GM10248 (cell line): ENCODE measurements at regions not wholly inside any gene's neighbourhood (a gene's known extent, or its start where the extent isn't known, plus 50 kb on each side); places are given as distances from the start of the nearest gene placed in this dataset.

Experiments used
- CTCF ChIA-PET: fragments of 300-600 bp; sonication (Branson Sonifier 250); formaldehyde crosslinking; extraction: SDS; loops from one replicate; lab custom pipeline; 2021; ENCODE audit warnings: antibody characterized with exemption; lab: Yijun Ruan, JAX
- POLR2A ChIA-PET: fragments of 350-650 bp; sonication (Branson Sonifier 250); formaldehyde crosslinking; extraction: SDS; loops from one replicate; lab custom pipeline; 2020; ENCODE audit warnings: antibody characterized with exemption; lab: Yijun Ruan, JAX
- DNase-seq: peaks from one replicate; pipeline ENCODE4 v3.0.0; 2012; ENCODE audit errors: extremely low spot score
- CTCF ChIP-seq: IDR thresholded peaks from 2 replicates; pipeline ENCODE4 v1.5.1; 2012; ENCODE audit warnings: mild to moderate bottlenecking, low read depth; ENCODE audit errors: extremely low read depth, missing control alignments, control extremely low read depth

GRCh38 chr7:13166801-13167200, 479.4 kb downstream of the ARL4A start:
- DNase-seq = no peak
- CTCF ChIA-PET = no interaction called here
- POLR2A ChIA-PET = no interaction called here
- no peak for TF ChIP-seq CTCF

GRCh38 chr7:13169356-13169755, 481.9 kb downstream of the ARL4A start:
- ChIA-PET POLR2A (no interaction called here), CTCF (no interaction called here)
- DNase-seq = no peak
- no peak for TF ChIP-seq CTCF

- CTCF ChIA-PET = no interaction called here
- DNase-seq = no peak
- POLR2A ChIA-PET = no interaction called here
- TF ChIP-seq CTCF = no peak
Observed at GRCh38 chr7:13174991-13175390, 487.6 kb downstream of the ARL4A start.

- no peak for DNase-seq
- POLR2A ChIA-PET = no interaction called here
- TF ChIP-seq CTCF = no peak
- CTCF ChIA-PET = no interaction called here
Observed at GRCh38 chr7:13179011-13179582, 491.7 kb downstream of the ARL4A start.

- TF ChIP-seq CTCF = no peak
- ChIA-PET CTCF (no interaction called here), POLR2A (no interaction called here)
- no peak for DNase-seq
Observed at GRCh38 chr7:13179775-13180523, 492.5 kb downstream of the ARL4A start.

GRCh38 chr7:13181216-13181615, 493.8 kb downstream of the ARL4A start:
- POLR2A ChIA-PET = no interaction called here

More at GRCh38 chr7:13181216-13181615, 493.8 kb downstream of the ARL4A start:
- no peak for DNase-seq
- no peak for TF ChIP-seq CTCF
- CTCF ChIA-PET = no interaction called here
